ENCODE measurements at regions not wholly inside any gene's neighbourhood (a gene's known extent, or its start where the extent isn't known, plus 50 kb on each side); places are given as distances from the start of the nearest gene placed in this dataset.
A peak's percentile ranks its signal among the peaks of the same experiment; 100 is the strongest.

DNA sequence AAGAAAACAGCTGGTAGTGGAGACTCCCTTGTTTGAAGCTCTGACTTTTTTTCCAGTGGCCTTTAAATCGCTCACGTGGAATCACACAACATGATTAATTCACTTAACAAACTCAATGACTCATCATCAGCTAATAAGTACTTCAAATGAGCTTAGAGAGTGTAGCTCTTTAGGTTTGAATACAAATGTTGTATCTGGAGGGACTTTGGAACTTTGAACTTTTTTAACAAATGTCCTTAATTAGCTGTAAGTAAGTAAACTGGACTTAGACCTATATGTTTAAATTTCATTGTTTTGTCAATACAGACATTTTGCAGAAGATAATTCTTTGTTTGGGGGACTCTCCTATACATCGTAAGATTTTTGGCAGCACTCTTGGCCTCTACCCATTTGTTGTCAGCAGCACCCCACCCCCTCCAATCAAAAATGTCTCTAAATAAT lies 581.1 kb downstream of the SPRY1 start:
- Histone ChIP-seq H3K4me3 (no peak overlapping the region), H3K27ac (no peak overlapping the region), H3K27me3 (no peaks in the 10 kb centered on the region), H3K9me3 (peaks cover 0 to 8% (median 0%) of the 10 kb centered on the region in 3 donors), H3K36me3 (no peaks in the 10 kb centered on the region), H3K4me1 (peaks cover 0 to 26% (median 7%) of the 10 kb centered on the region in 3 donors)
- TF ChIP-seq, protein P1, sequence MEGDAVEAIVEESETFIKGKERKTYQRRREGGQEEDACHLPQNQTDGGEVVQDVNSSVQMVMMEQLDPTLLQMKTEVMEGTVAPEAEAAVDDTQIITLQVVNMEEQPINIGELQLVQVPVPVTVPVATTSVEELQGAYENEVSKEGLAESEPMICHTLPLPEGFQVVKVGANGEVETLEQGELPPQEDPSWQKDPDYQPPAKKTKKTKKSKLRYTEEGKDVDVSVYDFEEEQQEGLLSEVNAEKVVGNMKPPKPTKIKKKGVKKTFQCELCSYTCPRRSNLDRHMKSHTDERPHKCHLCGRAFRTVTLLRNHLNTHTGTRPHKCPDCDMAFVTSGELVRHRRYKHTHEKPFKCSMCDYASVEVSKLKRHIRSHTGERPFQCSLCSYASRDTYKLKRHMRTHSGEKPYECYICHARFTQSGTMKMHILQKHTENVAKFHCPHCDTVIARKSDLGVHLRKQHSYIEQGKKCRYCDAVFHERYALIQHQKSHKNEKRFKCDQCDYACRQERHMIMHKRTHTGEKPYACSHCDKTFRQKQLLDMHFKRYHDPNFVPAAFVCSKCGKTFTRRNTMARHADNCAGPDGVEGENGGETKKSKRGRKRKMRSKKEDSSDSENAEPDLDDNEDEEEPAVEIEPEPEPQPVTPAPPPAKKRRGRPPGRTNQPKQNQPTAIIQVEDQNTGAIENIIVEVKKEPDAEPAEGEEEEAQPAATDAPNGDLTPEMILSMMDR (IDR thresholded peaks at IDR 0.05), result no peak
- no peak for TF ChIP-seq POLR2A (IDR thresholded peaks at IDR 0.05)
- intact Hi-C loops (cut with DNase I), result no loop called here
- WGBS, 2 donors, result 47 to 57% methylated on average over 3 of the region's 3 CpGs
- DNase-seq, result no peak

GRCh38 chr4:123978637-123979036 lies 582.0 kb downstream of the SPRY1 start:
- TF ChIP-seq, protein P1 (IDR thresholded peaks at IDR 0.05), result no peak
- no peak for TF ChIP-seq POLR2A (IDR thresholded peaks at IDR 0.05)
- 95 to 96% methylated on average over 1 of the region's 1 CpG for WGBS, 2 donors
- intact Hi-C loops (cut with DNase I), result no loop called here
- Histone ChIP-seq H3K36me3 (no peaks in the 10 kb centered on the region), H3K4me1 (peaks cover 0 to 26% (median 7%) of the 10 kb centered on the region in 3 donors), H3K4me3 (no peak overlapping the region), H3K27me3 (no peaks in the 10 kb centered on the region), H3K27ac (no peak overlapping the region), H3K9me3 (peaks cover 0 to 8% (median 0%) of the 10 kb centered on the region in 3 donors)
- no peak for DNase-seq

- Histone ChIP-seq H3K4me3 (no peak overlapping the region), H3K27me3 (no peaks in the 10 kb centered on the region), H3K36me3 (no peaks in the 10 kb centered on the region), H3K9me3 (peaks cover 0 to 8% (median 0%) of the 10 kb centered on the region in 3 donors), H3K4me1 (peaks cover 0 to 26% (median 8%) of the 10 kb centered on the region in 3 donors), H3K27ac (no peak overlapping the region)
- TF ChIP-seq, protein P1 (IDR thresholded peaks at IDR 0.05), result no peak
- no peak for TF ChIP-seq POLR2A (IDR thresholded peaks at IDR 0.05)
- no peak for DNase-seq
- WGBS, 2 donors, result 82% methylated on average over 2 of the region's 2 CpGs
- intact Hi-C loops (cut with DNase I), result no loop called here
These were observed 584.2 kb downstream of the SPRY1 start for GRCh38 chr4:123980736-123981300.

- TF ChIP-seq, protein P1 (IDR thresholded peaks at IDR 0.05), result no peak
- TF ChIP-seq POLR2A (IDR thresholded peaks at IDR 0.05), result no peak
- no peak overlapping the region for H3K4me3 ChIP-seq
- H3K27me3 ChIP-seq, result no peaks in the 10 kb centered on the region
- H3K4me1 ChIP-seq, result peaks cover 0 to 13% (median 6%) of the 10 kb centered on the region in 3 donors
- H3K9me3 ChIP-seq, result no peaks in the 10 kb centered on the region
- intact Hi-C loops (cut with DNase I), result no loop called here
- WGBS, 2 donors, result 48 to 86% methylated on average over 3 of the region's 3 CpGs
- no peak for DNase-seq
- H3K36me3 ChIP-seq, result no peaks in the 10 kb centered on the region
- H3K27ac ChIP-seq, result peak overlapping the region in 3 of 4 donors; percentile 26 to 64 (median 35)
These were observed 588.3 kb downstream of the SPRY1 start for GRCh38 chr4:123984886-123985285.

DNA sequence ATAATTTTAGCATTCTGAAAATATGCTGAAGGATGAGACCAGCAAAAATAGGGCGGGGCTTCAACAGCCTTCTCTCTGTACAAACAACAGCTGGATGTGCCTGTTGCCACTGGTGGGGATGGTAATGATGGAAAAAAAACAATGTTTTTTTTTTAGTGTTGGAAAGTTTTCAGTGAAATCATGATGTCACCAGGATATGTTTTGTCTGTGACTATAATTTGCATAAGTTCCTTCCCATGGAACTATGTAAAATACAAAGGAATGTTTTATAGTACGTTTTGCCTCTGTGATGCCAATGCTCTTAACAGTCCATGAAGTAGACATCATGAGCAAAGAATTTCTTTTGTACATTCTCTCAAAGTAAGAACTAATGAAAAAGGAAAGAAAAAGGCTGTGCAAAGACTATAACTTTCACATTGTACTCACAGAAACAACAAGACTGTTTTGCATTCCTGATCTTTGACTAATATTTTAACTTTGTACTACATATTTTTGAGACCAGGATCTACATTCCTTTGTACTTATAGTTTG lies 589.7 kb downstream of the SPRY1 start:
- no peak overlapping the region for H3K4me3 ChIP-seq
- H3K27ac ChIP-seq, result peak overlapping the region in 3 of 4 donors; percentile 26 to 75 (median 64)
- no peaks in the 10 kb centered on the region for H3K36me3 ChIP-seq
- intact Hi-C loops (cut with DNase I), result no loop called here
- peaks cover 0 to 13% (median 6%) of the 10 kb centered on the region in 3 donors for H3K4me1 ChIP-seq
- no peaks in the 10 kb centered on the region for H3K9me3 ChIP-seq
- WGBS, 2 donors, result 32 to 49% methylated on average over 2 of the region's 2 CpGs
- DNase-seq, result peak; percentile 0
- H3K27me3 ChIP-seq, result no peaks in the 10 kb centered on the region
- TF ChIP-seq, protein P1 (IDR thresholded peaks at IDR 0.05), result no peak
- no peak for TF ChIP-seq POLR2A (IDR thresholded peaks at IDR 0.05)

All from esophagus squamous epithelium (tissue), 5 donors.